ENCODE measurements at regions not wholly inside any gene's neighbourhood (a gene's known extent, or its start where the extent isn't known, plus 50 kb on each side); places are given as distances from the start of the nearest gene placed in this dataset.

GRCh38 chr1:223029985-223030769 lies 112.9 kb downstream of the TLR5 start:
- H3K9me3 ChIP-seq (ENCODE audit: insufficient read depth, low read depth, low read length): no peaks in the 10 kb centered on the region

GRCh38 chr1:223030871-223031400 lies 112.1 kb downstream of the TLR5 start:
- H3K9me3 ChIP-seq (ENCODE audit: insufficient read depth, low read depth, low read length): no peaks in the 10 kb centered on the region
- H3F3A ChIP-seq (ENCODE audit: low read depth): no peaks in the 10 kb centered on the region
- no peak overlapping the region for H3K9ac ChIP-seq (ENCODE audit: low read depth, low read length, poor library complexity, severe bottlenecking)
- no peaks in the 10 kb centered on the region for H3K4me1 ChIP-seq (ENCODE audit: insufficient read depth, low read length, poor library complexity, severe bottlenecking)
- H3K4me2 ChIP-seq (ENCODE audit: low read depth, low read length, poor library complexity, severe bottlenecking): no peak overlapping the region
- H3K27me3 ChIP-seq (ENCODE audit: insufficient read depth, low read length, poor library complexity, severe bottlenecking): no peaks in the 10 kb centered on the region
- H4K20me1 ChIP-seq (ENCODE audit: insufficient read depth, low read length, poor library complexity, severe bottlenecking): no peaks in the 10 kb centered on the region
- H2AFZ ChIP-seq (ENCODE audit: low read length): 0 out of 2 replicates have a peak overlapping the region, but pooled peaks have one; percentile 33
- H3K9me2 ChIP-seq (replicated peaks; ENCODE audit: low read depth, low read length): no peaks in the 10 kb centered on the region
- no peak for TF ChIP-seq CTCF (conservative IDR thresholded peaks at IDR 0.05; ENCODE audit: low read length)
- no peak for TF ChIP-seq EZH2phosphoT487 (IDR thresholded peaks at IDR 0.05; ENCODE audit: borderline replicate concordance)
- no peak overlapping the region for H3K4me3 ChIP-seq (ENCODE audit: low read length, poor library complexity, severe bottlenecking)
- no peaks in the 10 kb centered on the region for H3K79me2 ChIP-seq (ENCODE audit: insufficient read depth, low read length)
- no peaks in the 10 kb centered on the region for H3K36me3 ChIP-seq (ENCODE audit: insufficient read depth, low read length)

More at GRCh38 chr1:223029985-223030769, 112.9 kb downstream of the TLR5 start:
- no peaks in the 10 kb centered on the region for H3K36me3 ChIP-seq (ENCODE audit: insufficient read depth, low read length)
- H4K20me1 ChIP-seq (ENCODE audit: insufficient read depth, low read length, poor library complexity, severe bottlenecking): no peaks in the 10 kb centered on the region
- H3K4me2 ChIP-seq (ENCODE audit: low read depth, low read length, poor library complexity, severe bottlenecking): no peak overlapping the region
- no peaks in the 10 kb centered on the region for H3K79me2 ChIP-seq (ENCODE audit: insufficient read depth, low read length)
- no peaks in the 10 kb centered on the region for H3K27me3 ChIP-seq (ENCODE audit: insufficient read depth, low read length, poor library complexity, severe bottlenecking)
- H3K4me3 ChIP-seq (ENCODE audit: low read length, poor library complexity, severe bottlenecking): no peak overlapping the region
- H3F3A ChIP-seq (ENCODE audit: low read depth): no peaks in the 10 kb centered on the region
- H2AFZ ChIP-seq (ENCODE audit: low read length): no peak overlapping the region
- no peaks in the 10 kb centered on the region for H3K4me1 ChIP-seq (ENCODE audit: insufficient read depth, low read length, poor library complexity, severe bottlenecking)
- H3K9ac ChIP-seq (ENCODE audit: low read depth, low read length, poor library complexity, severe bottlenecking): no peak overlapping the region
- no peaks in the 10 kb centered on the region for H3K9me2 ChIP-seq (replicated peaks; ENCODE audit: low read depth, low read length)
- TF ChIP-seq CTCF (conservative IDR thresholded peaks at IDR 0.05; ENCODE audit: low read length) (no peak), EZH2phosphoT487 (IDR thresholded peaks at IDR 0.05; ENCODE audit: borderline replicate concordance) (no peak)

- Histone ChIP-seq H3K79me2 (ENCODE audit: insufficient read depth, low read length) (no peaks in the 10 kb centered on the region), H3K4me3 (ENCODE audit: low read length, poor library complexity, severe bottlenecking) (no peak overlapping the region), H3K9me3 (ENCODE audit: insufficient read depth, low read depth, low read length) (no peaks in the 10 kb centered on the region), H4K20me1 (ENCODE audit: insufficient read depth, low read length, poor library complexity, severe bottlenecking) (no peaks in the 10 kb centered on the region), H3K4me1 (ENCODE audit: insufficient read depth, low read length, poor library complexity, severe bottlenecking) (no peaks in the 10 kb centered on the region), H3K4me2 (ENCODE audit: low read depth, low read length, poor library complexity, severe bottlenecking) (no peak overlapping the region), H3K9ac (ENCODE audit: low read depth, low read length, poor library complexity, severe bottlenecking) (no peak overlapping the region), H3K9me2 (replicated peaks; ENCODE audit: low read depth, low read length) (no peaks in the 10 kb centered on the region), H3K36me3 (ENCODE audit: insufficient read depth, low read length) (no peaks in the 10 kb centered on the region), H3K27me3 (ENCODE audit: insufficient read depth, low read length, poor library complexity, severe bottlenecking) (no peaks in the 10 kb centered on the region), H2AFZ (ENCODE audit: low read length) (no peak overlapping the region), H3F3A (ENCODE audit: low read depth) (no peaks in the 10 kb centered on the region)
- TF ChIP-seq EZH2phosphoT487 (IDR thresholded peaks at IDR 0.05; ENCODE audit: borderline replicate concordance): no peak
Observed at GRCh38 chr1:223031733-223032601, 111.1 kb downstream of the TLR5 start.

Measured in Loucy (cell line).